ENCODE measurements at regions not wholly inside any gene's neighbourhood (a gene's known extent, or its start where the extent isn't known, plus 50 kb on each side); places are given as distances from the start of the nearest gene placed in this dataset.

GRCh38 chr1:208880433-208881100 is 636.4 kb upstream of the PLXNA2 start:
- Histone ChIP-seq H3K4me1 (ENCODE audit: control insufficient read depth, insufficient read depth, low read length) (peaks cover 3% of the 10 kb centered on the region), H3K27me3 (ENCODE audit: control insufficient read depth, insufficient read depth, low read length, poor library complexity, severe bottlenecking) (no peaks in the 10 kb centered on the region), H3K36me3 (ENCODE audit: control insufficient read depth, insufficient read depth, low read length) (no peaks in the 10 kb centered on the region), H3K27ac (ENCODE audit: low read depth, low read length) (no peak overlapping the region), H3K9ac (ENCODE audit: extremely low read depth, low read length, poor library complexity, severe bottlenecking) (no peak overlapping the region), H3K9me3 (ENCODE audit: control insufficient read depth, low read length) (no peaks in the 10 kb centered on the region), H3K4me3 (ENCODE audit: low read length) (no peak overlapping the region)
- peaks cover 4% of the 10 kb centered on the region for H3K4me1 Mint-ChIP-seq
- H3K9me3 Mint-ChIP-seq = no peaks in the 10 kb centered on the region
- no peaks in the 10 kb centered on the region for H3K27me3 Mint-ChIP-seq (ENCODE audit: insufficient read depth)
- WGBS, 2 experiments (ENCODE audit: insufficient coverage in 1 of 2, insufficient read length in 1 of 2) = 83 to 91% methylated on average over 2 of the region's 2 CpGs
- H3K27ac Mint-ChIP-seq = no peak overlapping the region
- H3K4me3 Mint-ChIP-seq = no peak overlapping the region
- no peak for DNase-seq
- no peak for TF ChIP-seq CTCF (conservative IDR thresholded peaks at IDR 0.05)
- H3K36me3 Mint-ChIP-seq (ENCODE audit: low read depth) = no peaks in the 10 kb centered on the region

GRCh38 chr1:208885060-208885459 is 640.9 kb upstream of the PLXNA2 start:
- no peak overlapping the region for H3K4me3 Mint-ChIP-seq
- no peaks in the 10 kb centered on the region for H3K27me3 Mint-ChIP-seq (ENCODE audit: insufficient read depth)

GRCh38 chr1:208885650-208886049 is 641.5 kb upstream of the PLXNA2 start:
- Mint-ChIP-seq H3K9me3 (no peaks in the 10 kb centered on the region), H3K36me3 (ENCODE audit: low read depth) (no peaks in the 10 kb centered on the region), H3K4me1 (peaks cover 4% of the 10 kb centered on the region), H3K27me3 (ENCODE audit: insufficient read depth) (no peaks in the 10 kb centered on the region), H3K27ac (no peak overlapping the region), H3K4me3 (no peak overlapping the region)
- WGBS, 2 experiments (ENCODE audit: insufficient coverage in 1 of 2, insufficient read length in 1 of 2) = 88 to 94% methylated on average over 2 to 4 of the region's 4 CpGs
- Histone ChIP-seq H3K9me3 (ENCODE audit: control insufficient read depth, low read length) (no peaks in the 10 kb centered on the region), H3K4me3 (ENCODE audit: low read length) (no peak overlapping the region), H3K27ac (ENCODE audit: low read depth, low read length) (no peak overlapping the region), H3K4me1 (ENCODE audit: control insufficient read depth, insufficient read depth, low read length) (peaks cover 3% of the 10 kb centered on the region), H3K9ac (ENCODE audit: extremely low read depth, low read length, poor library complexity, severe bottlenecking) (no peak overlapping the region), H3K36me3 (ENCODE audit: control insufficient read depth, insufficient read depth, low read length) (no peaks in the 10 kb centered on the region), H3K27me3 (ENCODE audit: control insufficient read depth, insufficient read depth, low read length, poor library complexity, severe bottlenecking) (no peaks in the 10 kb centered on the region)
- TF ChIP-seq CTCF (conservative IDR thresholded peaks at IDR 0.05) = no peak
- no peak for DNase-seq

More at GRCh38 chr1:208885060-208885459, 640.9 kb upstream of the PLXNA2 start:
- Mint-ChIP-seq H3K36me3 (ENCODE audit: low read depth) (no peaks in the 10 kb centered on the region), H3K4me1 (peaks cover 4% of the 10 kb centered on the region), H3K27ac (no peak overlapping the region), H3K9me3 (no peaks in the 10 kb centered on the region)
- Histone ChIP-seq H3K4me3 (ENCODE audit: low read length) (no peak overlapping the region), H3K27ac (ENCODE audit: low read depth, low read length) (no peak overlapping the region), H3K9ac (ENCODE audit: extremely low read depth, low read length, poor library complexity, severe bottlenecking) (no peak overlapping the region), H3K4me1 (ENCODE audit: control insufficient read depth, insufficient read depth, low read length) (peaks cover 3% of the 10 kb centered on the region), H3K36me3 (ENCODE audit: control insufficient read depth, insufficient read depth, low read length) (no peaks in the 10 kb centered on the region), H3K27me3 (ENCODE audit: control insufficient read depth, insufficient read depth, low read length, poor library complexity, severe bottlenecking) (no peaks in the 10 kb centered on the region), H3K9me3 (ENCODE audit: control insufficient read depth, low read length) (no peaks in the 10 kb centered on the region)
- no peak for DNase-seq
- 83% methylated on average over 1 of the region's 1 CpG; no CpG with 5 or more reads in 1 of the 2 experiments for WGBS, 2 experiments (ENCODE audit: insufficient coverage in 1 of 2, insufficient read length in 1 of 2)
- TF ChIP-seq CTCF (conservative IDR thresholded peaks at IDR 0.05) = no peak

All from endodermal cell (in vitro differentiated cells).